ENCODE measurements at regions not wholly inside any gene's neighbourhood (a gene's known extent, or its start where the extent isn't known, plus 50 kb on each side); places are given as distances from the start of the nearest gene placed in this dataset.

GRCh38 chr12:59097876-59098275 lies 177.6 kb upstream of the LRIG3 start:
- peaks cover 1% of the 10 kb centered on the region for H3K27me3 Mint-ChIP-seq (ENCODE audit: low read depth)
- H3K4me2 ChIP-seq (ENCODE audit: insufficient read depth, insufficient read length, low read length): no peak overlapping the region

More at GRCh38 chr12:59097876-59098275, 177.6 kb upstream of the LRIG3 start:
- DNase-seq: no peak
- no peak overlapping the region for H3K4ac ChIP-seq (ENCODE audit: low read depth, low read length)
- H3K79me2 ChIP-seq (ENCODE audit: insufficient read depth, low read length): no peaks in the 10 kb centered on the region
- no peaks in the 10 kb centered on the region; a peak in 1 of 5 replicates for H3K9me3 Mint-ChIP-seq
- TF ChIP-seq CTCF (conservative IDR thresholded peaks at IDR 0.05): no peak
- no peaks in the 10 kb centered on the region for H3K4me1 ChIP-seq (ENCODE audit: insufficient read depth, low read length)
- H2BK15ac ChIP-seq (ENCODE audit: low read depth, low read length): no peak overlapping the region
- no peaks in the 10 kb centered on the region for H3K27me3 ChIP-seq (ENCODE audit: insufficient read depth, low read length)
- H4K91ac ChIP-seq (ENCODE audit: insufficient read length, low read depth, low read length): no peak overlapping the region
- H3K79me1 ChIP-seq (ENCODE audit: insufficient read depth, low read depth, low read length, poor library complexity, severe bottlenecking): no peaks in the 10 kb centered on the region
- H3K27ac ChIP-seq (ENCODE audit: insufficient read length, low read depth, low read length): no peak overlapping the region
- H2BK12ac ChIP-seq (ENCODE audit: insufficient read length, low read depth, low read length): no peak overlapping the region
- H4K5ac ChIP-seq (ENCODE audit: insufficient read length, low read depth, low read length): no peak overlapping the region
- no peaks in the 10 kb centered on the region for H4K20me1 ChIP-seq (ENCODE audit: control insufficient read depth, insufficient read depth, insufficient read length)
- H2AFZ ChIP-seq (ENCODE audit: low read length): no peak overlapping the region
- H3K18ac ChIP-seq (ENCODE audit: insufficient read length, low read depth, low read length): no peak overlapping the region
- H3K4me1 Mint-ChIP-seq: peaks cover 13 to 15% of the 10 kb centered on the region in 2 experiments
- no peak overlapping the region for H3K23ac ChIP-seq (ENCODE audit: insufficient read length, low read depth, low read length)
- no peak overlapping the region for H3T11ph ChIP-seq (ENCODE audit: low read length)
- H3K9me3 ChIP-seq (ENCODE audit: control insufficient read depth, low read depth, low read length): no peaks in the 10 kb centered on the region
- H2BK5ac ChIP-seq (ENCODE audit: insufficient read length, low read length): no peak overlapping the region
- H4K8ac ChIP-seq (replicated peaks; ENCODE audit: insufficient read length, low read depth, low read length): no peak overlapping the region
- no peak overlapping the region for H3K56ac ChIP-seq (ENCODE audit: insufficient read length, low read depth, low read length)
- H3K4me3 Mint-ChIP-seq: no peak overlapping the region
- H3K27ac Mint-ChIP-seq: no peak overlapping the region
- H2BK20ac ChIP-seq (ENCODE audit: low read depth, low read length, poor library complexity, severe bottlenecking): no peak overlapping the region
- no peaks in the 10 kb centered on the region for H3K23me2 ChIP-seq (ENCODE audit: insufficient read length, low read depth, low read length, poor library complexity, severe bottlenecking)
- H3K14ac ChIP-seq (ENCODE audit: insufficient read depth, low read length): no peak overlapping the region
- H3K36me3 Mint-ChIP-seq (ENCODE audit: insufficient read depth in 1 of 3, low read depth in 3 of 3): no peaks in the 10 kb centered on the region
- no CpG with 5 or more reads among the region's 1 CpG for WGBS (ENCODE audit: extremely low coverage, insufficient read length, low lambda C conversion rate)
- no peak overlapping the region for H2BK120ac ChIP-seq (ENCODE audit: low read depth, low read length, poor library complexity, severe bottlenecking)
- H3K9ac ChIP-seq (ENCODE audit: extremely low read depth, insufficient read length, low read length): no peak overlapping the region
- no peak overlapping the region for H2AK5ac ChIP-seq (ENCODE audit: insufficient read length, low read length)
